Hippocampal formation (tissue), 2 donors: ENCODE measurements at regions not wholly inside any gene's neighbourhood (a gene's known extent, or its start where the extent isn't known, plus 50 kb on each side); places are given as distances from the start of the nearest gene placed in this dataset.

Source experiments
- DNase-seq, 2 donors: peaks; one replicate each; lab custom pipeline; 2025; lab: John Stamatoyannopoulos, UW

DNA sequence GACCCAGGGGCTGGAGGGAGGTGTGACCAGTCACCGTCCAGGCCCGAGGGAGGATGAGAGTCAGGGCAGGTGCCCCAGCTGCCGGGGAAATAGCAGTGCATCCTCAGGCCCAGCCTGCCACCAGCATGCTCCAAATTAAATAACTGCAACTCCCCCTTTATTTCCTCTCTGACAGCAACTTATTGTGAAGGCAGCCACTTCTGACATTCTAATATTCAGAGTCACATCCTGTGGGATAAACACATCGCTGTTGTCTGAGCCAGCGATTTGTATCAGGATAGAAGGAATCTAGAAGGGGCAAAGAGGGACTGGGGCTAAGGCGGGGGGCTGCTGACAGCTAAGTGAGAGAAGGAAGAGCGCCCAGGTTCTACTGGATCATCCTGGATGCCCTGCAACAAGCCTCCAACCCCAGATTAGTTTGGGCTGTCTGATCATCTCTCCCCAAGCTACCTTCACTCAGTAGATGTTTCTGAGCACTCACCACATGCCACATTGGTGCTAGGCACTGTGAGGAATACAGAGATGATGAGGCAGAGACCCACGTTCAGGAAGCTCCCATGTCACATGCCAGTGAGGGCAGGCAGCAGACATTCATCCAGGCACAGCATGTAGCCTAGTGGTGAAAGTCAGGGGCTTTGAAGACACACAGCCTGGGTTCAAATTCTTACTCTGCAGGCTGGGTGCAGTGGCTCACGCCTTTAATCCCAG lies 214.1 kb downstream of the BUD13 start:
- no peak for DNase-seq

DNA sequence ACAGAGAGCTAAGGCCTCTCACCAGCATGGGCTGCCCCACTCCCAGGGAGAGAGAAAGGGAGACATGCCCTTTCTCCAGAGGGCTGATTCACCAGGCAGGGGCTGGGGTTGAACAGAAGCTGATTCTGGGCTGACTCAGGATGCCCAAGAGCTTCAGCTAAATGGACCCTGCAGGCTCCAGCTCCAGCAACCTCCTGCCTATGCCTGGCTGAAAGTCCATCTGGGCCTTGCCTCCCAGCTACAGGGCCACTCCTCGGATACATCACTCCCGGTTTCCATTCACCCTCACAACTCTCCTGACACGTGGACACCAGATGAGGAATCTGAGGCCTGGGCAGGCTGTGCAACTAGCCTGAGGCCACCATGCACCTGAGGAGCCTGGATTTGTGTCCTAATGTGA lies 215.5 kb downstream of the BUD13 start:
- DNase-seq: no peak

DNA sequence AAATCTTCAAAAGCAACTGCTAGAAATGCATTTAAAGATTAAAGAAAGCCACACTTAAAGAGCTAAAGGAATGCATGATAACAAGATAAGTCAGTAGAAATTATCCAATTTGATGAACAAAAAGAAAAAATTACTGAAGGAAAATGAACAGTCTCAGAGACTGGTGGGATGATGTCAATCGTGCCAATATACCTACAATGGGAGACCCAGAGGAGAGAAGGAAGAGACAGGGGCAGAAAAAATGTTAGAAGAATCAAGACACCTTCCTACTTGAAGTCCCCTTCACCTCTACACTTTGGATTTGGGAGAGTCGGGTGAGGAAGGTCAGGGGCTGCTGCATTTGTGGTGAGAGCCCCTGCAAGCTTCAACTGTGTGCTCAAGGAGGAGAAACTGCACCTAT lies 216.3 kb downstream of the BUD13 start:
- no peak for DNase-seq

DNA sequence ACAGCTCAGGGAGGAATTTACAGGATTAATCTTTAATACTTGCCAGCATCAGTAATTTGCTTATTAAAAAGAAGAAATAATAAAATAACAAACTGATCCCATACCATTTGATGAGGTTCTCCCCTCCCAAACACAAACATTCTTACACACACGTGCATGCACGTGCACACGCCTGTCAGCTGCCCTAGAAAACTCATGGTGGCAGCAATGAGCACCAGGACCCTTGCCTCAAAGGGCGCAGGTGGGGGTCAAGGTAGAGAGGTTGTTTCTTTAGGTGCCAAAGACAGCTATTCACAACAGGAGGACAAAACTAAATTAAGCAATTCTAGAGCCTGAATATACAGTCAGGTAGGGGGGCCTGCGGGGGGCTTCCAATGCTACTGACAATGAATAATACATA lies 219.3 kb downstream of the BUD13 start:
- no peak for DNase-seq

DNA sequence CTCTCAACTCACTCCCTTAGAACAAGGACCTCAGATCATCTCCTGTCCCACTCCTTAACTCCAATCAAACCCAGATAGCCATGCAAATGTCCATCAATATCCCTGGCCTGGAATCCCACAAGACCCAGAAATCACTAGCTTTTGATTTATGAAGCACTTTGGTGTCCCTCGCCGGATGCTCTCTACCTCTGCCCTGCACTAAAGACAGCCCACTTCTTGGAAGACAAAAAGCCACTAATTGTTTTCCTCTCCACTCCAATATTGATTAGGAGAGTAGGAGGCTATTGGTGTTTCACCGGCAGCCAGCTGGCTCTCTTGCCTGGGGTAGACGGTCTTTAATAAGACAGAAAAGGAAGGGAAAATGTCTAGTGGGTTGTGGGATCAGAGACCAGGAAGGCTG lies 221.2 kb downstream of the BUD13 start:
- no peak for DNase-seq

DNA sequence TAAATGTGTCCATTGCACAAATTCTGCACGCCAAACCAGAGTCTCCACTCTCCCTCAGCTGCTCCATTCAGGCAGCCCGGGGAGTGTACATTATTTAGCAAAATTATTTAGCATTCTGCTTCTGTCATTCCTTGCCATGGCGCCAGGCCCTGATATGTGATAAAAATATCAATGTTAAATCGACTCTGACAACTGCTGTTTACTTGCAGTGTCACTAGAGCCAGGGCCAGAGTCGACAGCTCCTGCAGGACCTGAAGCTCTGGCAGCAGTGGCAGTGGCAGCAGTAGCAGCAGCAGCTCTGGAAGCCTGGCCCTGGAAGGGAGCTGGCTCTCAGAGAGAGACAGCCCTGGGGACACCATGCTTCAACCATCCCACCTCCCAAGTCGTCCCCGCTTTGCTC lies 224.5 kb downstream of the BUD13 start:
- DNase-seq: no peak

DNA sequence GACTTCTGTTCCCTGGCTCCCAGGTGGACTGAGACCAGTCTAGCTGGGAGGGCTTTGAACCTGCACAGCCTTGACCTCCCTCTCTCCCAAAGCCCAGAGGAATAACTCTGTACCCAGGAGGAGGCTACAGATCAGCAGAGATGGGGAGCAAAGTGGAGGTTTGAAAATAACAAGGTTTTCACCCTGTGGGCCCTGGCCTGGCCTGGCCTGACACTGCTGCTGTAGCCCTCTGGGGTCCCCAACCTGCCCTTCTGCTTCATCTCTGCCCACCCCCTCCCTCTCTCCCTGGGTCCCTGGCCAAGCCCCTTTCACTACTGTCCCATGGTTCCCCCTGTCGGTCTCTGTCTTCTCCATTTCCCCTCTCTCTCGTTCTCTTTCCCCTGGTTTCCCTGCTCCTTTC lies 225.2 kb downstream of the BUD13 start:
- DNase-seq: no peak

DNA sequence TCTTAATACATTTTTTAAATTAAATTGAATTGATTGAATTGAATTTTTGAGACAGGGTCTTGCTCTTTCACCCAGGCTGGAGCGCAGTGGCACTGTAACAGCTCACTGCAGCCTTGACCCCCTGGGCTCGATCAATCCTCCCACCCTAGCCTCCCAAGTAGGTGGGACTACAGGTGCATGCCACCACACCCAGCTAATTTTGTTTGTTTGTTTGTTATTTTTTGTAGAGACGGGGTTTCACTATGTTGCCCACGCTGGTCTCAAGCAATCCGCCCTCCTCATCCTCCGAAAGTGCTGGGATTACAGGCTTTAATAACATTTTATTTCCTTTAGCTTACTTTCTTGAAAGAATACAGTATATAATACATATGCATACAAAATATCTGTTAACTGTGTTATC lies 226.9 kb downstream of the BUD13 start:
- DNase-seq: no peak

DNA sequence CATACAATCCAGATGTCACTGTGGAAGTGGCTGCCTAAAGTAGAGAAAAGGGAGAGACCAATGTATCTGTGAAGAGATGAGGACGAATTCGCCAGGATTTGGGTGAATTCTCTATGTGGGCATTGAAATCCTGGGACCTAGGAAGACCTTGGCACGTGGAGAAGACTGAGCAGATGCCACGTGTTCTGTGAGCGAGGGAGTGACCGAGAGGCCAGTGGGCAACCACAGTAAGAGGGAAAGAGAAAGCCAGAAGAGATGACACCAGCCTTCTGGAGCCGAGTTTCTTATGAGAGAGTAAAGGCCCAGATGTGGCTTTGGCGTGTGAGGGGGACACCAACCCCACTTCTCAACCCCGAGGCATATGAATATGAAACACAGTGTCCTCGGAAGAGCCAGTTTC lies 228.1 kb downstream of the BUD13 start:
- no peak for DNase-seq

DNA sequence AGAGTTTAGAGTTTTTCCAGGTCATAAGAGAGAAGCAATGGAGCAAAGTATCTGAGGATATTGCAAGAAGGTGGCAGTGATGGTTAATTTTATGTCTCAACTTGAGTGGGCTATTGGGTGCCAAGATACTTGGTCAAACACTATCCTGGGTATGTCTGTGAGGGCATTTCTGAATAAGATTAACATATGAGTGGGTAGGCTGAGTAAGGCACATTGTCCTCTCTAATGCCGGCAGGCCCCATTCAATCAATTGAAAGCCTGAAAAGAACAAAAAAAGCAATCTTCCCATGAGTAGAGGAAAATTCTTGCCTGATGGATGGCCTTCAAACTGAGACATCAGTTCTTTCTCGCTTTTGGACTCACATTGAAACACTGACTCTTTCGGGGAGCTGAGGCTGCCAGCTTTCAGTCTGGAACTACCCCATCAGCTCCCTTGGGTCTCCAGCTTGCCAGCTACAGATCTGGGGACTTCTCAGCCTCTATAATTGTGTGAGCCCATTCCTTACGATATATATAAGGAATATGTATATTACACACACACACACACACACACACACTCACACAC lies 228.8 kb downstream of the BUD13 start:
- no peak for DNase-seq

DNA sequence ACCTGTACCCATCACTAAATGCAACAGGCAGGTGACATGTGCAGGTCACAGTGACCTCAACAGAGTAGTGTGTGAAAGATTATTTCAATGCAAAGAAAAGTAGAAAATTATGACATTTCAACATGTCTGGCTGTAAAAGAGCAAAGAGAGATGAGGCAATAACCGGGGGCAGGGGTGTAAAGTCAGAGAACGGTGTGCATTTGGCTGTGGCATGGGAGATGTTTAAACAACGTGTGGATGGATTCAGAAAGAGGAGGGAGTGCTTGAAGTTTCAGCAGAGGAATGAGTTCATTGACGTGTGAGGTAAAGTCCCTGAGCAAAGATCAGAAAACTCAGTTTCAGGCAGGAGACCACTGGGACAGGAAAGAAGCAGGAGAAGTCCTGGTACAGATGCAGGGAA lies 229.7 kb downstream of the BUD13 start:
- DNase-seq: no peak

DNA sequence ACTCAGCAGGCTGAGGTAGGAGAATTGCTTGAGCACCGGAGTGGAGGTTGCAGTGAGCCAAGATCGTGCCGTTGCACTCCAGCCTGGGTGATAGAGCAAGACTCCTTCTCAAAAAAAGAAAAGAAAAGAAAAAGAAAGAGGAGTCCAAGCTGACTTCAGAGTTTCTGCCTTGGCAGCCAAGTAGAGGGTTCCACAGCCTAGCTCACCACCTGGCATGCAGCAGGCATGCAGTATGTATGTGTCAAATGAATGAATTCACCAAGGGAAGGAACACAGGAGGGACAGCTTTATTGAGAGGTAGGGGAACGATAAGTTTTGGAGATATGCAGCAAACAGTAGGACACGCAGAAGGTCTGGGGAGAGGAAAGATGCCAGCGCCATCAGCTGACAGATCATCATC lies 230.4 kb downstream of the BUD13 start:
- no peak for DNase-seq

DNA sequence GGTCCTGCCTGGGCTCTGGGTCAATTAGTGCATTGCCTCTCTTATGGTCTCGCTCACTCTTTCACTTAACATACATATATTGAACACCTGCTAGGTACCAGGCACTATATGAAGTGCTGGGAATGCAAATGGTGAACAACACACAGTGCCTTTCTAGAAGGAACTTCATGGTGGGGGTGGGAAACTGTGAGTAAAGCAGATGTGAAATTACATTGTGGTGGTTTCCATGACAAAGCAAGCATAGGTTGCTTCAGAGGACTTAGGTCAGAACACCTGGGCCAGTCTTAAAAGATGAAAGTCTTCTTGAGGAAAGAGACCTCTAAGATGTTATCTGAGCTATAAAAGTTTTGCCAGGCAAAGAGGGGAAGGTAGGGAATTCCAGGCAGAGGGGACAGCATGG lies 231.3 kb downstream of the BUD13 start:
- no peak for DNase-seq

DNA sequence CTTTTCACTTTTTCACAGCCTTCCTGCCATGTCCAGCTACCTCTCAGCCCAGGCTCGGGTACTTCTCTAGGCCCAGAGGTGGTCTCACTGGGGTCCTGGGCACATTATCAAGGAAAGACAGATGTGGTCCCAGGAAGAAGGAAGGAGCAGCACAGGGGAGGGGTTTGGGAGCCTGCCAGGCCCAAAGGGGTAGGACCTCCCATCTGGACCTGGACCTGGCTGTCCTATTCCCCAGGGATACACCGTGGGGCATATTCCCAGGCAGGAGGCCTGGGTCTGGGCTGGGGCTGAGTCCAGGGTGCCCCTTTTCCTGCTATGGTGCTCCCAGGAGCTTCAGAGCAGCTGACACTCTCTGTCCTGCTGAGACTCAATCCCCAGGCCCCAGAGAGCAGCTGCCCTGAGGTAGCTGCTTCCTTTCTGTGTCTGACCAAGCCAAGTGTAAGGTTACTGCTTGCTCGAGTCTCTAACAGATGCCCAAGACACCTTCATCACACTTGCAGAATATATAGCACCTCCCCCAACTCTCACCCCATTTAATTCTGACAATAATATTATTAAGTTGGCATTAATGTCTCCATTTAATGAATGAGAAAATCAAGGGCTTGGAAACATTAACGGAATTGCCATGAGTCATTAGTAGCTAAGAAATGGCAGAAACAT lies 232.0 kb downstream of the BUD13 start:
- no peak for DNase-seq

DNA sequence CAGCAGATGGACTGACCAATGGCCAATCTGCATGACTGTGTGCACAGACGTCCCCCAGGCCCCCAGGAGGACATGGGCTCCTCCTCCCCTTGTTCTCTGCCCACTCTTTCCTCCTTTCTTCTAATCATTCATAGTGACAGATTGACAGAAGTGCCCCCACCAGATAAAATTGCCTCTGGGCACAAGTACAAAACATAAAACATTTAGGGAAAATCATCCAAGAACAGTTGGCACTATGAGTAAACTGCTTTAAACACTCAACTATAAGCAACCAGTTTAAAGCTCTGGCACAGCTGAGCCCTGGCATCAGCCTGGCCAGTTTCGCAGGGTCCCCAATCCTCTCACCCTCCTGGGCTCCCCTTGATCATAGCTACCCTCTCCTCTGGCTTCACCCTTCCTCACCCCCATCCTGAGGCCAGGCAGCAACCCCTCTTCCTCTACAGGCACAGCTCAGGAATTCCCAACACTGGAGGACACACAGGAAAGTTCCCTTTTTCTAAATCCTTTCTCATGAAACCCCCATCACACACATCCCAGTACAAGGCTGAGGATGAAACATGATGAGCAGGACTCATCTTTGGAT lies 232.9 kb downstream of the BUD13 start:
- no peak for DNase-seq

DNA sequence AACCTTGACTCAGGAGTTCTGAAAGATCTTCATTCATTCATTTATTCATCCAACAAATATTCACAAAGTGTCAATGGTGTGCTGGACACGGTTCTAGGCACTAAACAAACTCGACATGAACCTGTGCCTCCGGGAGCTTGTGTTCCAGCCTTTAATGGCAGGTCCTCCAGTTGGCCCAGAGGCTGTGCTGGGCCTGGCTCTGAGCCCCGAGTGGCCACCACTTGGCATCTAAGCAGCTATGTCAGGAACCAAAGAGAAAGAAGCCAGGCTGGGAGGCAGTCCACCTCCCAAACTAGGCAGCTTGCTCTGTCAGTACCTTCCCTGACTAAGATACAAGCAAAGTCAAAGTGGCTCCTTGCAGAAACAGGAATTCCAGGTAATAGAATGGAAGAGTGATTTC lies 233.6 kb downstream of the BUD13 start:
- DNase-seq: no peak

DNA sequence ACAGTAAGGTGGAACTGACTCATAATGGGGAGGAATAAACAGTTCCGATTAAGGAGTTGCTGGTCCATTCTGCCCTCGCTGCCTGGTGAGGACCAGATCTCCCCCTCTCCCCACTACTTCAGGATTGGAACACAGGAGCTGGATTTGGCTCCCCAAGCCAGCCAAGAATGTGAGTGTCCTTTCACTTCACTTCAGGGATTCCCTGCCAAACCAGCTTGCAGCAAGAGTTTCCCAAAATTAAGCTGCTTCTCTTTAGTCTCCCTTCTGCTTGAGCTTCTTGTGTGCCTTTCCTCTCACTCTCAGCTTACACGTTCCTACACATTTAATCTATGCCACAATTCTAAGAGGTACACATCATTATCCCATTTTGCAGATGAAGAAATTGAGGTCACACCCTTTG lies 234.1 kb downstream of the BUD13 start:
- no peak for DNase-seq

DNA sequence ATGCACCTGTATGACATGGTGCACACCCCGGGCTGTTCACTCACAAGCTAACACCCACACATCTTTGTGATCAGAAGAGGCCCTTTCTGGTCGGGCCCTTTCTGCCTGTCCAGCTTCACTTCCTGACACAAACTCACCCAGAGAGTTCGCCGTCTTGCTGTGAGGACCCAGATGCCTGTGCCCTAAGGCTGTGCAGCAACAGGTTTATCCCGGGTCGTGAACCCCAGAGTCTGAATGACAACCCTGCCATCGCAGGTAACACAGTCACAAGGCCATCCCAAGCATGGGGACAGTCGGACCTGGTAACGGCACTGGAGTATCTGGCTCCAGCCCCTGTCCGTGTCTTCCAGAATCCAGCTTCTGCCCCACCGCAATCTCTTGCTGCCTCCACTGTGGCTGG lies 235.1 kb downstream of the BUD13 start:
- no peak for DNase-seq

DNA sequence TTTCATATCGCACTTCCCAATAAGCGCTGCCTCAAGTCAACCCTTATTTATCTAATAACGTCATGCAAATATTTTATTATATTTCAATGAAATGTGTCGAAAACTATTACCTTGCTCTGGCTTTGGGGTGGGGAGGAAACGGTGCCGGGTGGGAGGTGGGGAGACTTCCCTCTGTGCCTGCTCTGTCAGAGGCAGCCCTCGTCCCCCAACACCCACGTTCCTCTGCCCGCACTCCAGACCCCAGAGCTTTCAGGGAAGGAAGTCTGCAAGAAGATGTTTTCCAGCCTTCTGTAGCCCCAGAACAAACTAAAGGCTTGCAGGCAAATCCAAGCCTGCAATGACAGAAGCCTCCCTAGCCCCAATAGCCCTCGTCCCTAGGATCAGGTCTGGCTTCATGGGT lies 235.7 kb downstream of the BUD13 start:
- DNase-seq: no peak

DNA sequence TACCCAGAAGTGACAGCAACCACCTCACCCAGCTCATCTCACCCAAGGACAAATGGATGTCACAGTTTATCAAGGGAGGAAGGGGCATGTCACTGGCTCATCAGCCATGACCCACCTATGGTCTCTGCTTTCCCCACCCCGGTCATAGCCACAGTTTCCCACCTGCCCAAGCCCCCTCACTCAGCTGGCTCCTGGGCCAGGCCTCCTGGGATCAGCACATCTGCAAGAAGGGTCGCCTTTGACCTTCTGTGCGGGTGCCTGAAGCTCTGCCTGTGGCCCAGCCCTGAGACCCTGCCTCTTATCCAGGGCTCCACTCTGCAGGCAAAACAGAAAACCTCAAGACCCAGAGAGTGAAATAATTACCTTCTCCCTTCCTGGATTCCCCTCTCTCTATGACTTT lies 236.4 kb downstream of the BUD13 start:
- DNase-seq: no peak

DNA sequence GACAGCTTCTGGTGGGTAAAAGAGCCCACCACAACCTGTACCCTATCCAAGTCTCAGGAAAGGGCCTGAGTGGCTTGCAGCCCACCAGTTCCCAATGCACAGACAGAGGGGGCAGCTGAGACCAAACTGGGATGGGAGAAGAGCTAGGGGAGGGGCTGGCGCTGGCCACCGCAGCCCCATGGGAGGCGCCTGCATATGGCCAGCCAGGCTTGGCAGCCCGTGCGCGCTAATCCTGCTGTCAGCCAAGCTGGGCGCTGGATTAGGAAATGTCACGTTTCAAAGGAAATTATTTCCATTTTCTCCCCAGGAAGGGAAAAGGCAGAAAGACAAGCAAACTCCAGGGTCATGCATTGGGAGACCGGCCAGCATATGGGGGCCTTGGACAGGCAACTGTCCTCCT lies 236.8 kb downstream of the BUD13 start:
- DNase-seq: no peak

DNA sequence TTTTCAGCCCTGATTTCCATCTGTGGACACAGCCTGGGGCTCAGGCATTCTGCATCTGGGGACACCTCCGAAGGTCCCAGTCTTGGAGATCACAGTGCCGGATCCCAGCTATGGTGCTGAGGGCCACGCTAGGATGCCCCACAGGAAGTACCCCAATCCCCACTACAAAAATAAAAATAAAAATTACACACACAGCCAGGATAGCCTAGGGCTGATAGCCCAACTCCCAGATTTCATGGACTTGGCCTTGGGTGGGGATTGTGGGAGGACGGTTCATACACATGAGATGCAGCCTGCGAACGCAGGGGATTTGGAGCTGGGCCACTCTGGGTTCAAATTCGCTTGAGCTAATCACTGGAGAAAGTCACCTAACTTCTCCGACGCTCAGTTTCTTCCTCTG lies 237.7 kb downstream of the BUD13 start:
- no peak for DNase-seq

DNA sequence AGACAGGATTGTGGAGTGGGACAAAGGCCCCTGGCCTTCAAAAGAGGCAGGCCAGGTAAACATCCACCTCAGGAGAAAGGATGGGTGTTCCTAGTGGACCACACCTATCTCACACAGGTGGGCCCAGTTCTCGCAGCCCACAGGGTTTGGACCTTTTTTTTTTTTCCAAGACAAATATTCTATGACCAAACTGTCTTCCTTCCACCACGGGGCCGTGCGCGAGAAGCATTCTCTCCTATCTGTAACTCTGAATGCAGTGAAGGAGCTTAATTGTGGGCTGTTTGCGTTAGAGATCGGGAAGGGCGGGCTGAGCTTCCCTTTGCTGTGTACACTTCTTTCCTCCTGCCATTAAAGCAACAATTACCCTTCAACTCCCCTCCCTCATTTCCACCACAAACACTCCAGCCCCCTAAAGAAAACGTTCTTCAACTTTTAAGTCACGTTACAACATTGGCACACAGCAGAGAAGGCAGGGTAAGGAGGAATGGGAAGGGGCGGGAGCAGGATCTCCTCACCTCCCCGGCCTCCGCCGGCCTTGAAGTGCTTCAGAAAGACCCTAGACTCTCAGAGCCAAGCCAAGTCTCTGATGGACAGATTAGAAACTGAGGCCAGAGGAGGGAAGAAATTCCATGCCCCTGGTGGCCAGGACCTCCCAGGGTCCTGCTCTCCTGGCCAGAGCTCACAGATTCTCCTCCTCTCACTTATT lies 238.4 kb downstream of the BUD13 start:
- DNase-seq: no peak
